HCT116 (cell line): ENCODE measurements at regions not wholly inside any gene's neighbourhood (a gene's known extent, or its start where the extent isn't known, plus 50 kb on each side); places are given as distances from the start of the nearest gene placed in this dataset.

Experiments
- ATAC-seq: fragments of 200-7000 bp; cut with Tn5 transposase; 2 replicates; pipeline ENCODE4 v1.9.1; 2020; ENCODE audit warnings: mild to moderate bottlenecking, moderate library complexity
- BruUV-seq: library from RNA; stranded (reverse); fragments of 400-500 nt; replicated peaks from 2 replicates; lab custom pipeline; 2021; lab: Mats Ljungman, UMichigan
- CTCF ChIA-PET: fragments of 300-600 bp; sonication (Branson Sonifier 250); formaldehyde crosslinking; loops from one replicate; lab custom pipeline; 2021; ENCODE audit warnings: antibody characterized with exemption; lab: Charles Lee
- POLR2A ChIA-PET: fragments of 300-600, 350-600 bp; sonication (Branson Sonifier 250); formaldehyde crosslinking; loops from one replicate; lab custom pipeline; 2021; ENCODE audit warnings: antibody characterized with exemption; lab: Charles Lee
- RAD21 ChIA-PET, 2 experiments: fragments of 300-600 bp; sonication (Branson Sonifier 250); formaldehyde crosslinking; loops; one replicate each; lab custom pipeline; 2023; ENCODE audit warnings: low total read pairs in 2 of 2; ENCODE audit not compliant: uncharacterized antibody in 2 of 2, unreplicated experiment in 2 of 2, low non-redundant PET in 1 of 2; lab: Charles Lee
- DNase-seq: peaks from one replicate; pipeline ENCODE4 v3.0.0-alpha.2; 2010; ENCODE audit warnings: low read depth, low spot score
- H2AFZ ChIP-seq: fragments of 200-600 bp; shearing (Covaris generic), sonication (generic); 2 replicates; pipeline ENCODE4 v1.6.1; 2017; ENCODE audit warnings: low read depth, mixed run types, mixed read lengths, antibody characterized with exemption, low read length; ENCODE audit not compliant: poor library complexity, severe bottlenecking
- H3K27ac ChIP-seq: 2 replicates; pipeline ENCODE4 v1.5.1; 2012; ENCODE audit warnings: low read depth, low read length
- H3K27me3 ChIP-seq: fragments of 200-600 bp; sonication (generic); 2 replicates; pipeline ENCODE4 v1.6.1; 2016; ENCODE audit warnings: mixed run types, low read length, mixed read lengths; ENCODE audit not compliant: insufficient read depth
- H3K36me3 ChIP-seq, 2 experiments: fragments of 200-500 bp in 1 of 2; fragments of 200-600 bp in 1 of 2; sonication (Bioruptor generic) in 1 of 2; sonication (generic) in 1 of 2; 2 replicates each; pipeline versions ENCODE4 v1.5.1 to v1.6.1; 2014 to 2016; ENCODE audit warnings: low read length in 2 of 2, inconsistent platforms in 1 of 2, mixed read lengths in 1 of 2, mixed run types in 1 of 2; ENCODE audit not compliant: insufficient read depth in 2 of 2, control insufficient read depth in 1 of 2
- H3K4me1 ChIP-seq, 2 experiments: fragments of 200-600 bp in 1 of 2; sonication (generic) in 1 of 2; 2 replicates each; pipeline versions ENCODE4 v1.5.1 to v1.6.1; 2012 to 2017; ENCODE audit warnings: low read length in 2 of 2, inconsistent platforms in 1 of 2, mild to moderate bottlenecking in 1 of 2, mixed read lengths in 1 of 2, mixed run types in 1 of 2, moderate library complexity in 1 of 2; ENCODE audit not compliant: insufficient read depth in 2 of 2, control insufficient read depth in 1 of 2
- H3K4me2 ChIP-seq: fragments of 200-600 bp; sonication (generic); 2 replicates; pipeline ENCODE4 v1.6.1; 2017; ENCODE audit warnings: mixed run types, low read length, mixed read lengths
- H3K4me3 ChIP-seq, 2 experiments: fragments of 200-600 bp in 1 of 2; sonication (generic) in 1 of 2; replicated peaks in 1 of 2; 2 replicates each; pipeline ENCODE4 v1.5.1; 2011 to 2016; ENCODE audit warnings: low read length in 2 of 2, control low read depth in 1 of 2, low read depth in 1 of 2, mild to moderate bottlenecking in 1 of 2, mixed read lengths in 1 of 2, mixed run types in 1 of 2
- H3K79me2 ChIP-seq: fragments of 200-600 bp; sonication (generic); 2 replicates; pipeline ENCODE4 v1.6.1; 2017; ENCODE audit warnings: mild to moderate bottlenecking, mixed run types, low read length, moderate library complexity, mixed read lengths; ENCODE audit not compliant: insufficient read depth
- H3K9ac ChIP-seq: fragments of 200-600 bp; sonication (generic); 2 replicates; pipeline ENCODE4 v1.6.1; 2016; ENCODE audit warnings: low read length, mixed read lengths
- H3K9me2 ChIP-seq: fragments of 200-600 bp; sonication (generic), shearing (Covaris generic); 2 replicates; pipeline ENCODE4 v1.6.1; 2017; ENCODE audit warnings: mixed run types, mild to moderate bottlenecking, moderate library complexity; ENCODE audit not compliant: insufficient read depth
- H3K9me3 ChIP-seq, 2 experiments: fragments of 200-500 bp in 1 of 2; fragments of 200-600 bp in 1 of 2; sonication (Bioruptor generic) in 1 of 2; sonication (generic) in 1 of 2; 2 replicates each; pipeline ENCODE4 v1.6.1; 2014 to 2017; ENCODE audit warnings: low read length in 2 of 2, mixed read lengths in 2 of 2, inconsistent platforms in 1 of 2, low read depth in 1 of 2, mild to moderate bottlenecking in 1 of 2, mixed run types in 1 of 2, moderate library complexity in 1 of 2; ENCODE audit not compliant: control insufficient read depth in 1 of 2, insufficient read depth in 1 of 2
- H4K20me1 ChIP-seq: fragments of 200-600 bp; sonication (generic), shearing (Covaris generic); 2 replicates; pipeline ENCODE4 v1.6.1; 2017; ENCODE audit warnings: mixed run types, mild to moderate bottlenecking, moderate library complexity; ENCODE audit not compliant: insufficient read depth
- EZH2phosphoT487 ChIP-seq: fragments of 200-600 bp; IDR thresholded peaks from 2 replicates; pipeline ENCODE4 v1.6.1; 2018; ENCODE audit warnings: antibody characterized with exemption, borderline replicate concordance
- FOSL1 ChIP-seq: IDR thresholded peaks from 2 replicates; pipeline ENCODE4 v1.6.1; 2012; ENCODE audit warnings: low read depth
- RAD21 ChIP-seq: IDR thresholded peaks from 2 replicates; pipeline ENCODE4 v1.6.1; 2012; ENCODE audit warnings: low read depth, mild to moderate bottlenecking
- SIN3A ChIP-seq: IDR thresholded peaks from 2 replicates; pipeline ENCODE4 v1.6.1; 2012; ENCODE audit warnings: low read depth
- TCF7L2 ChIP-seq: IDR thresholded peaks from 2 replicates; pipeline ENCODE4 v1.7.0; 2011; ENCODE audit warnings: borderline replicate concordance, inconsistent platforms; ENCODE audit not compliant: insufficient read depth, insufficient read length; ENCODE audit errors: extremely low read depth
- YY1 ChIP-seq: IDR thresholded peaks from 2 replicates; pipeline ENCODE4 v1.6.1; 2011; ENCODE audit warnings: low read length, low read depth, moderate library complexity, mild to moderate bottlenecking; ENCODE audit not compliant: insufficient replicate concordance; ENCODE audit errors: extremely low read depth
- ZFX ChIP-seq: fragments of 450-650 bp; IDR thresholded peaks from 2 replicates; pipeline ENCODE4 v1.6.1; 2017
- ZNF274 ChIP-seq: fragments of 200-500 bp; sonication (Bioruptor generic); IDR thresholded peaks from 2 replicates; pipeline ENCODE4 v1.6.1; 2014; ENCODE audit warnings: mild to moderate bottlenecking, low read depth, low read length, inconsistent platforms
- intact Hi-C: fragments of 100-400 bp; cut with micrococcal nuclease; formaldehyde crosslinking; loops from 2 replicates; pipeline ENCODE4 v1.10.0; 2022
- TF ChIP-seq, protein P1 (sequence below): IDR thresholded peaks from 2 replicates; pipeline ENCODE4 v1.6.1; 2011; ENCODE audit warnings: mild to moderate bottlenecking, low read length, moderate library complexity; ENCODE audit not compliant: insufficient replicate concordance; ENCODE audit errors: extremely low read depth
- TF ChIP-seq, protein P2 (sequence below), 3 experiments: fragments of 200-600 bp in 1 of 3; sonication (generic) in 1 of 3; IDR thresholded peaks in 2 of 3; conservative IDR thresholded peaks in 1 of 3; 2 replicates each; pipeline ENCODE4 v1.5.1; 2012 to 2017; ENCODE audit warnings: low read depth in 2 of 3, low read length in 2 of 3, antibody characterized with exemption in 1 of 3, borderline replicate concordance in 1 of 3, control low read depth in 1 of 3, mild to moderate bottlenecking in 1 of 3, mixed read lengths in 1 of 3, mixed run types in 1 of 3, moderate library complexity in 1 of 3; ENCODE audit not compliant: insufficient read depth in 1 of 3
- TF ChIP-seq, protein P3 (sequence below): IDR thresholded peaks from 2 replicates; pipeline ENCODE4 v1.6.1; 2012
- TF ChIP-seq, protein P4 (sequence below): IDR thresholded peaks from 2 replicates; pipeline ENCODE4 v1.6.1; 2012

DNA sequence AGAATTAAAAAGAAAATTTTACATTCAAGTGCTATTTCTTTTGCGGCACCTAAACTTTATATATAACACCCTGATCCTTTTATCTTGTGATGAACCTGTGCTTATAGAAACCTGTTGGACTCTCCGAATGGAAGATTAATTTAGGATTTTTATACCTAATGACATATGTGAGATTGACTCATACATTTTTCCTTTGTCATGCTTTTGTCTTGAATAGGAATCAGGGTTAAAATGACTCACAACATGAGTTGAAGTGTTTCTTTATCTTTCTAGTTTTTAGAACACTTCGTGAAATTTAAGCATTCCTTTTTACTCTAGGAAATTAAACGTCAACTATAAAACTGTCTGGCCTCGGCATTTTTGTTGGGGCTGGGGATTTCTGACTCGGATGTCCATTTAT is 378.9 kb downstream of the PCDH20 start:
- Histone ChIP-seq H3K9me2 (no peaks in the 10 kb centered on the region), H3K27ac (no peak overlapping the region), H3K36me3 (no peaks in the 10 kb centered on the region)
- intact Hi-C loops: no loop called here
- TF ChIP-seq ZFX (no peak), ZNF274 (no peak), YY1 (no peak), FOSL1 (no peak), TCF7L2 (no peak), EZH2phosphoT487 (no peak), SIN3A (no peak), RAD21 (no peak)
- TF ChIP-seq, protein P1, sequence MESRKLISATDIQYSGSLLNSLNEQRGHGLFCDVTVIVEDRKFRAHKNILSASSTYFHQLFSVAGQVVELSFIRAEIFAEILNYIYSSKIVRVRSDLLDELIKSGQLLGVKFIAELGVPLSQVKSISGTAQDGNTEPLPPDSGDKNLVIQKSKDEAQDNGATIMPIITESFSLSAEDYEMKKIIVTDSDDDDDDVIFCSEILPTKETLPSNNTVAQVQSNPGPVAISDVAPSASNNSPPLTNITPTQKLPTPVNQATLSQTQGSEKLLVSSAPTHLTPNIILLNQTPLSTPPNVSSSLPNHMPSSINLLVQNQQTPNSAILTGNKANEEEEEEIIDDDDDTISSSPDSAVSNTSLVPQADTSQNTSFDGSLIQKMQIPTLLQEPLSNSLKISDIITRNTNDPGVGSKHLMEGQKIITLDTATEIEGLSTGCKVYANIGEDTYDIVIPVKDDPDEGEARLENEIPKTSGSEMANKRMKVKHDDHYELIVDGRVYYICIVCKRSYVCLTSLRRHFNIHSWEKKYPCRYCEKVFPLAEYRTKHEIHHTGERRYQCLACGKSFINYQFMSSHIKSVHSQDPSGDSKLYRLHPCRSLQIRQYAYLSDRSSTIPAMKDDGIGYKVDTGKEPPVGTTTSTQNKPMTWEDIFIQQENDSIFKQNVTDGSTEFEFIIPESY: no peak
- TF ChIP-seq, protein P2, sequence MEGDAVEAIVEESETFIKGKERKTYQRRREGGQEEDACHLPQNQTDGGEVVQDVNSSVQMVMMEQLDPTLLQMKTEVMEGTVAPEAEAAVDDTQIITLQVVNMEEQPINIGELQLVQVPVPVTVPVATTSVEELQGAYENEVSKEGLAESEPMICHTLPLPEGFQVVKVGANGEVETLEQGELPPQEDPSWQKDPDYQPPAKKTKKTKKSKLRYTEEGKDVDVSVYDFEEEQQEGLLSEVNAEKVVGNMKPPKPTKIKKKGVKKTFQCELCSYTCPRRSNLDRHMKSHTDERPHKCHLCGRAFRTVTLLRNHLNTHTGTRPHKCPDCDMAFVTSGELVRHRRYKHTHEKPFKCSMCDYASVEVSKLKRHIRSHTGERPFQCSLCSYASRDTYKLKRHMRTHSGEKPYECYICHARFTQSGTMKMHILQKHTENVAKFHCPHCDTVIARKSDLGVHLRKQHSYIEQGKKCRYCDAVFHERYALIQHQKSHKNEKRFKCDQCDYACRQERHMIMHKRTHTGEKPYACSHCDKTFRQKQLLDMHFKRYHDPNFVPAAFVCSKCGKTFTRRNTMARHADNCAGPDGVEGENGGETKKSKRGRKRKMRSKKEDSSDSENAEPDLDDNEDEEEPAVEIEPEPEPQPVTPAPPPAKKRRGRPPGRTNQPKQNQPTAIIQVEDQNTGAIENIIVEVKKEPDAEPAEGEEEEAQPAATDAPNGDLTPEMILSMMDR (IDR thresholded peaks at IDR 0.05 in 2 of 3, conservative IDR thresholded peaks at IDR 0.05 in 1 of 3; ENCODE audit: borderline replicate concordance in 1 of 3, insufficient read depth in 1 of 3, low read depth in 2 of 3, low read length in 2 of 3): no peak
- TF ChIP-seq, protein P3, sequence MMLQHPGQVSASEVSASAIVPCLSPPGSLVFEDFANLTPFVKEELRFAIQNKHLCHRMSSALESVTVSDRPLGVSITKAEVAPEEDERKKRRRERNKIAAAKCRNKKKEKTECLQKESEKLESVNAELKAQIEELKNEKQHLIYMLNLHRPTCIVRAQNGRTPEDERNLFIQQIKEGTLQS: no peak
- TF ChIP-seq, protein P4, sequence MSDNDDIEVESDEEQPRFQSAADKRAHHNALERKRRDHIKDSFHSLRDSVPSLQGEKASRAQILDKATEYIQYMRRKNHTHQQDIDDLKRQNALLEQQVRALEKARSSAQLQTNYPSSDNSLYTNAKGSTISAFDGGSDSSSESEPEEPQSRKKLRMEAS: no peak
- TF ChIP-seq, all 23 proteins: peak for 0
- Histone ChIP-seq H2AFZ (no peak overlapping the region), H3K4me3 (no peak overlapping the region), H4K20me1 (no peaks in the 10 kb centered on the region), H3K9ac (no peak overlapping the region), H3K27me3 (no peaks in the 10 kb centered on the region), H3K4me1 (no peaks in the 10 kb centered on the region), H3K4me2 (no peak overlapping the region), H3K79me2 (no peaks in the 10 kb centered on the region), H3K9me3 (no peaks in the 10 kb centered on the region)
- CTCF ChIA-PET: no interaction called here
- POLR2A ChIA-PET: no interaction called here
- RAD21 ChIA-PET: no interaction called here
- BruUV-seq: no TSS peak
- ATAC-seq: no peak
- no peak for DNase-seq
